Fibroblast of skin of scalp (primary cell): ENCODE measurements at regions not wholly inside any gene's neighbourhood (a gene's known extent, or its start where the extent isn't known, plus 50 kb on each side); places are given as distances from the start of the nearest gene placed in this dataset.
"Not testable (repeated sequence)": the region's sequence is repeated elsewhere in the genome, so short reads cannot be mapped to it uniquely, and the experiment has no call there.

Source experiments
- DNase-seq: peaks from one replicate; pipeline ENCODE4 v3.0.0-alpha.2; 2013

DNA sequence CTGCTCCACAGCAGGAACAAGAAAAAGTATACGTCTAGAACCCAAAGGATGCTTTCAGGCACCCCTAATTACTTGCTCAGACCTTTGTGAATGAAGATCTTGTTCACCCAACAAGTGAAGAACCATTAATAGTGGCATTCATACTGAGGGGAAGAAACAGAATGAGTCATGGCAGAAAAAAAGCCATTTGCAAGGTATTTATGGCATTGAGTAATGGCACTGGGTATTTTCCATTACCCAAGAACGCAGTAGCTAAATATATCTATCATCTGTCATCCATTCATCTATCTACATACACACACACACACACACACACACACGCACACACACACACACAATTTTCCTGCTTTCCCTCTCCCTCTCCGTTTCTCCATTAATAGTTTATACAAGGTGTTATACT is 56.4 kb upstream of the XIRP2 start:
- DNase-seq = no peak

DNA sequence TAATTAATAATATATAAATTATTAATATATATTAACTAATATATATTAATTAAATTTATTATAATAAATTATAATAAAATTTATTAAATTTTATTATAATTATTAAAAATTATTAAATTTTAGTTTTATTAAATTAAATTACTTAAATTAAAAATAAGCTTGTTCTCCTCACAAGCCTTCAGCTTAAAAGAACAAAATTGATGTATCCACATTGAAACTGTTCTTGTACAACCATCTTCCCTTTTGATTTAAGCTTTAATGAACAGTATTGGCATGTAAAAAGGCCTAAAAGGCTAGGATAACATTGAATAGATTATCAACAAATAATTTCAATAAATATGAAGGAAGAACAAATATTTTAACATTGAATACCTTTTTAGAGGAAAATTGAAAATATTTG is 62.4 kb upstream of the XIRP2 start:
- DNase-seq = no peak

- no peak for DNase-seq
Measured at GRCh38 chr2:166814335-166814734, 73.9 kb upstream of the XIRP2 start.

- no peak for DNase-seq
Measured at GRCh38 chr2:166812166-166812891, 76.0 kb upstream of the XIRP2 start.

DNA sequence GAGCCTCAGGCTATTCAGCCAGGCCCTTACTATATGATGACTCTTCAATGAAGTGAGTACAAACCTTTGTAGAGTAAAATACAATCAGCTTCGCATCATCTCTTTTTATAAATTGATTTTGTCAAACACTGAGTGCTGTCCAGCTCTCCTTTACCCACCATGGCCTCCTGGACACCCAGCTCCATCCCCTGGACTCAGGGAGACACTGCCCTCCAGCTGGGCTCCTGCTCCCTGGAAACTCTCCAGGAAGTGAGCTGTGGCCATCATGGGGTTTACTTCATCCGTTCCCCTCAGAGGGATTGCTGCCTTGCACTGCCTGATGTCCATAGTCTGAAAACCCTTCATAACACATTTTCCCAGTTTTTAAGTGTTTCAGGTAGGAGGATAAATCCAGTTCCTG is 82.5 kb upstream of the XIRP2 start:
- DNase-seq = no peak

DNA sequence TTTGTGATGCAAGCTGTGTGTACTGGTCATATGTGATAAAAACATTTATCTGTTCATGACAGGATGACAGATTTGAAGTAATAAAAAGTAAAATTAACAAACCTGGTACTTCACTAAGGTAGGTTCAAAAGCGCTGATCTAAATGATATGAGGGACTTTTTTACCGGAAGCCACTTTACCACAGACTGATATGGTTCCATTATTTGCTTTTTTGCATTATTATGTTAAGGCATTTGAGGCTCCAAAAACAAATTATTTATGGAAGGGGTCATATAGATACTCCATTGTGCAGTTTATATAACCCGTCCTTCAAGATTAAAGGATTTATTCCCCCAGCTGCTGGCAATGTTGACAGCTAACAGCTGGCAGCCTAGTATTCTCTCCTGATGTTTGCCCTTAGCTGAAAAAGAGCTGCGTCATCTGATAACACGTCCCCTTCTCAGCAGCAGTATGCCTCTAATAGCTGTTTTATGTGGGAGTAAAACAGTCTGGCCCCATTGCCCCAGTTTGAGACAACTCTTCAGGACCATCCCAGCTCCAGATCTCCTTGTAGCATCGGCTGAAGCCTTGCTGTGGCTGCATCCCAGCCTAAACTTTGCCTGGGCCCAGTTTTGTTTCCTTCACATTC is 84.8 kb upstream of the XIRP2 start:
- no peak for DNase-seq

GRCh38 chr2:166802475-166802874 is 85.8 kb upstream of the XIRP2 start:
- no peak for DNase-seq

GRCh38 chr2:166792808-166793207 is 95.5 kb upstream of the XIRP2 start:
- no peak for DNase-seq

DNA sequence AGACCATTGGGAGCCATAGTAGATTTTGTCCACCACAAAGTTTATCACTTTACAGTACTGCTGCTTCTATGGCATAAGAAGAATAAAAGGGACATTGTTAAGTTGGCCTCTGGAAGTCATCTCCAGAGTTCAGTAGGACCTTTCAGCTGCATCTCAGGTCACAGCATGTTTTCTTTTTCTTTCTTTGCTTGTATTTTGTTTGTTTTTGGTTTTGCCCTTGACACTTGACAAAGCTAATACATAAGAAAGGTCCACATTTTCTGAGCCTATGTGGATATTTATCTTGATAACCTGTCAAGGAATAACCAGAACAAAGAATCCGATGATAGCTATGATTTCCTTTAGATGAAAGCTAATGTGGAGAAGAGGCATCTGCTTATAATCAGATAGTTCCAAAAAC is 101.6 kb upstream of the XIRP2 start:
- DNase-seq = no peak

DNA sequence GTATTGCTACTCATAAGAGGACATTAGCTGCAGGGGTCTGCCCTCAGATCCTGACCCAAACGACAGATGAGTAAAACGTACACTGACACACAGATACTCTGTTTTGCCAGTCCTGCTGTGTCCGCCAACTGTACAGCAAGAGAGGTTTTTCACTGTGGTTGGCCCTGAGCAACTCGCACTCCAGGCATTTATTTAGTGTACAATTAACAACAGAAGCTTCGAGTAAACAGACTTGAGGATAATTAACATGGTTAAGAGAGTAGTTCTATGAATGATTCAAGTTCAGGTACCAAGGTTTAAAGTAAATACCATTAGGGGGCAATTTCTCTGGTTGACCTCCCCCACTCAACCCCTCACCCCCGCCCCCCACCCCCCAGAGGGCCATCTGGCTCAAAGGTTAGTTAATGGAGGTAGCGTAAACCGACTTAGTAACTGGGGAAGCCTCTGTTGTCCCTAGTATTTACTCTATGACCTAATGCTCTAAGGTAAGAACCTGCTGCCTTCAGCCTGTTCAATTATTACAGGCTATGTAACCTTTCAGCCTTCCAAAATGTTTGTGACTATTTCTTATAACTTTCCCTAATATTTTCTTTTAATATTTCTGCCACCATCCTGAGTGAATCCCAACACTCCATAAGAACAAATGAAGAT is 103.9 kb upstream of the XIRP2 start:
- no peak for DNase-seq

DNA sequence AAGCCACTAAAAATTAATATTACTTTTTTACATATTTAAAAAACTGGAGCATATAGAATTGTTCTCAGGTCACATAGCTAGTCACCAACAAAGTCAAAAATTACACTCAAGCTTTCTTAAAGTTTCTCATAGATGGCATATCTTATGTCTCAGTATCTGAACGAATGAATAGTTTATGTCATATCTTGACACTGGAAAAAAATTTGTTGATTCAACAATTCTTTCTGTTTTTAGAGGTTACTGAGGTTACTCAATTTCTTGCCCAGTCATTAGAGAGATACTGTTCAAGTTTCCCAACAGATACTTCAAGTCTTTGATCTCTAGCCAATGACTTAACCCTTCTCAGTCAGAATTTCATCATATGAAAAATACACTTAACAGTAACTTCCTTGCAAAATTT is 113.1 kb upstream of the XIRP2 start:
- DNase-seq = no peak

GRCh38 chr2:166773308-166773949 is 114.9 kb upstream of the XIRP2 start:
- no peak for DNase-seq

GRCh38 chr2:166768393-166769123 is 119.7 kb upstream of the XIRP2 start:
- DNase-seq = no peak

- DNase-seq = not testable (repeated sequence)
Measured at GRCh38 chr2:166766769-166767322, 121.4 kb upstream of the XIRP2 start.

GRCh38 chr2:166766220-166766619 is 122.1 kb upstream of the XIRP2 start:
- no peak for DNase-seq

GRCh38 chr2:166765141-166765540 is 123.1 kb upstream of the XIRP2 start:
- DNase-seq = no peak

DNA sequence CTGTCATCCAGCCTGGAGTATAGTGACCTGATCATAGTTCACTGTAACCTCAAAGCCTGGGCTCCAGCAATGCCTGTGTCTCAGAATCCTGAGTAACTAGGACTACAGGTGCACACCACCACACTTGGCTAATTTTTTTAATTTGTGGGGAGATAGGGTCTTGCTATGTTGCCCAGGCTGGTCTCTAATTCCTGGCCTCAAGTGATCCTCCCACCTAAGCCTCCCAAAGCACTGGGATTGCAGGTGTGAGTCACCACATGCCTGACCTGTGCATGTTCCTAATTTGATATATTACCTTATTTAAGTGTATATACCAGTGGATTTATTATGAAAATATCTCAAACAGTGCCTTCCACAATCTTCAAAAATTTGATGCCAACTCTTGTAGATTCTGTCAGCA is 123.6 kb upstream of the XIRP2 start:
- no peak for DNase-seq

DNA sequence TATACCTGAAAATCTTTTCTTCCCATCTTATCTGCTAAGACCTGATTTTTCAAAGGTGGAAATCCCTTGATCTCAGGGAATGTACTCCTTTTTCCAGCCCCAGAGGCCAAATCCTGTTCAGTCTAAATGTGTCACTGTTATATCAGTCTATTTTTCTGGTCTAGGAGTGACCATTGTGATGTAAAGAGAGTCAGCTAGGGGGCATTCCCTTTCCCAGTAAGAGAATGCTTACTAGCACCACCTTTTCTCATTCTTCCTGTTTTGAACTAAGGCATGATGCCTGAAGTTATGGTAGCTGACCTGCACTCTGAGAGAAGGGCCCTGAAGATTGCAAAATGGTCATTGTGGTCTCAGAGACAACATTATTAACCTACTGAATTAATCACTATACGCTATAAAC is 124.1 kb upstream of the XIRP2 start:
- no peak for DNase-seq

DNA sequence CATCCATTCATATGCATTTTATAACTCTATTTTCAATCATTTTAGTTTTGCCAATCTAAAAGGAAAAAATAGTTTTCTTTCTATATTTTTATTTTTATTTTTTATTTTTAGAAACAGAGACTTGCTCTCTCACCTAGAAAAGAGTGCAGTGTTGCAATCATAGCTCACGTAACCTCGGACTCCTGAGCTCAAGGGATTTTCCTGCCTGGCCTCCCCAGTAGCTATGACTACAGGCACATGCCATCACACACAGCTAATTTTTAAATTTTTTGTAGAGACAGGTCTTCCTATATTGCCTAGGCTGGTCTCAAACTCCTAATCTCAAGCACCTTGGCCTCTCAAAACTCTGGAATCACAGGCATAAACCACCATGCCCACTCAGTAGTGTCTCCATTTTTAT is 125.5 kb upstream of the XIRP2 start:
- DNase-seq = no peak

DNA sequence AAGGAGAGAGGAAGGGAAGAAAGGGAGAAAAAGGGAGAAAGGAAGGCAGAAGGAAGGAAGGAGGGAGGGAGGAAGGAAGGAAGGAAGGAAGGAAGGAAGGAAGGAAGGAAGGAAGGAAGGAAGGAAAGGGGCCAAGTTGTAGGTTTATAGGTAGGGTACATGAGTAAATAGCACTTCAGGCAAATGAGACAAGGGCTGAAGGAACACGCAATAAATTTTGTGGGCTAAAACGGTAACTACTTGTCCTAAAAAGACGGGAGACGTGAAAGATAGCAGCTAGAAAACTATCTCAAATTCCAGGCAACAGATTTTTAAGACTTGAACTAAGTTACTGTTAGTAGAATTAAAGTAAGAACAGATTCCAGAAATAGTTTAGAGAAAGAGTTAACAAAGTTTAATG is 129.3 kb upstream of the XIRP2 start:
- no peak for DNase-seq

DNA sequence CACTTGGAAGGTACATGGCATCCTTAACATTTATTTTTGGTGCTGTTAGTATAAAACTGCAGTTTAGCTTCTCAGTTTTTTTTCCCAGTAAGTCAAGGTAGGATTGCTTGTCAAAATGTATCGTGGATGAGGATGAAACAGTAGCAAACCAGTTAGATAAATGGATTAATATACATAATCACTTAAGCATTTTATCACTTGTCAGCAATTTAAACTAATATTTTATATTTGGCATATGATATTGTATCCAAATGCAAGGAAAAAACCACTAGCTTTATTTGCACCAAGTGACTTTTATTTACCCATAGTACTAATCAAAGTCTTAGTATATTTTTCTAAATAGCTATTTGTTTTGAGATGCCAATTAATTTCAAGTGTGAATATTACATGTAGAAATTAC is 137.7 kb upstream of the XIRP2 start:
- no peak for DNase-seq

DNA sequence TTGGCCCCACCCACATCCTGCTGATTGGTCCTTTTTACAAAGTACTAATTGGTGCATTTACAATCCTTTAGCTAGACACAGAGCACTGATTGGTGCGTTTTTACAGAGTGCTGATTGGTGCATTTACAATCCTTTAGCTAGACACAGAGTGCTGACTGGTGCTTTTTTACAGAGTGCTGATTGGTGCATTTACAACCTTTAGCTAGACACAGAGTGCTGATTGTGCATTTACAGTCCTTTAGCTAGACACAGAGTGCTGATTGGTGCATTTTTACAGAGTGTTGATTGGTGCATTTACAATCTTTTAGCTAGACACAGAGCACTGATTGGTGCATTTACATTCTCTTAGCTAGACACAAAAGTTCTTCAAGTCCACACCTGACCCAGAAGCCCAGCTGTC is 144.2 kb upstream of the XIRP2 start:
- DNase-seq = not testable (repeated sequence)

DNA sequence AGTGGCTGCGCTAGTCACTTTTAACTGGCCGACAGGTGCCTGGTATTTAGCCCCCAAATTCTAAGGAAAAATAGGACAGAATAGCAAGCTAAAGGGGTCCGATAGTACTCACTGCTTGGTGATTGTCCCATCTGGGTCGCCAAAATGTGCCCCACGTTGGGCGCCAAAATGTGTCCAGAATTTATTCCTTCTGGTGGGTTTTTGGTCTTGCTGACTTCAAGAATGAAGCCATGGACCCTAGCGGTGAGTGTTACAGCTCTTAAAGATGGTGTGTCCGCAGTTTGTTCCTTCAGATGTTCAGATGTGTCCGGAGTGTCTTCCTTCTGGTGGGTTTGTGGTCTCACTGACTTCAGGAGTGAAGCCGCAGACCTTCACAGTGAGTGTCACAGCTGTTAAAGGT is 144.8 kb upstream of the XIRP2 start:
- DNase-seq = peak; percentile 4
